Adrenal gland (tissue), 9 donors: ENCODE measurements at regions not wholly inside any gene's neighbourhood (a gene's known extent, or its start where the extent isn't known, plus 50 kb on each side); places are given as distances from the start of the nearest gene placed in this dataset.

ENCODE experiments used
- DNase-seq, 7 donors: peaks; one replicate each; pipeline ENCODE4 v3.0.0-alpha.2; 2019 to 2020
- H3K27ac ChIP-seq, 5 donors: fragments of 200-600 bp; sonication (generic) in 4 of 5; 1 replicate in 3 of 5; 2 replicates in 2 of 5; pipeline versions ENCODE4 v1.5.1 to v1.8.0; 2016 to 2020; ENCODE audit warnings: mild to moderate bottlenecking in 1 of 5
- H3K27me3 ChIP-seq: fragments of 200-600 bp; 2 replicates; pipeline ENCODE4 v1.8.0; 2021
- H3K36me3 ChIP-seq, 2 donors: fragments of 200-600 bp; replicated peaks in 1 of 2; 1 replicate in 1 of 2; 2 replicates in 1 of 2; pipeline versions ENCODE4 v1.5.1 to v1.8.0; 2018 to 2022
- H3K4me1 ChIP-seq, 2 donors: fragments of 200-600 bp; replicated peaks in 1 of 2; 1 replicate in 1 of 2; 2 replicates in 1 of 2; pipeline versions ENCODE4 v1.5.1 to v1.8.0; 2018 to 2021
- H3K4me3 ChIP-seq, 4 donors: fragments of 200-600 bp; sonication (generic) in 3 of 4; one replicate each; pipeline ENCODE4 v1.5.1; 2016 to 2018
- H3K9me3 ChIP-seq, 3 donors: fragments of 200-600 bp; sonication (generic) in 1 of 3; replicated peaks in 1 of 3; 1 replicate in 2 of 3; 2 replicates in 1 of 3; pipeline versions ENCODE4 v1.5.1 to v1.8.0; 2016 to 2021
- POLR2A ChIP-seq, 2 donors: fragments of 450-650 bp; IDR thresholded peaks; one replicate each; pipeline ENCODE4 v1.6.1; 2017; ENCODE audit warnings: antibody characterized with exemption in 2 of 2, mild to moderate bottlenecking in 2 of 2, moderate library complexity in 1 of 2
- WGBS, 4 donors: extraction: QIAGEN DNeasy Blood & Tissue Kit in 2 of 4; methylation state at CpG; one replicate each; pipeline versions ENCODE4 v1.1.5 to v1.1.7; 2013 to 2017; 5-methylcytosine and 5-hydroxymethylcytosine counted together
- intact Hi-C, 2 donors: fragments of 100-400 bp; cut with DNase I; formaldehyde crosslinking; loops; one replicate each; pipeline versions ENCODE4 v1.14.1 to v1.15.0; 2022 to 2023
- TF ChIP-seq, protein P1 (sequence below), 6 experiments: fragments of 450-650 bp in 4 of 6; fragments of 200-600 bp in 2 of 6; sonication (generic) in 1 of 6; IDR thresholded peaks; 1 replicate in 5 of 6; 2 replicates in 1 of 6; pipeline versions ENCODE4 v1.5.1 to v1.8.0; 2016 to 2021; ENCODE audit warnings: antibody characterized with exemption in 6 of 6, mild to moderate bottlenecking in 2 of 6, moderate library complexity in 1 of 6
- donor health status: healthy with polysubstance abuse.
- donor health status: Bipolar disorder and iron deficiency.
- donor health status: DM: yes; HTN: yes; CAD: no.
- donor health status: DM: no; HTN: no; CAD: no.
- donor health status: DM: no; HTN: no; CAD: no.

DNA sequence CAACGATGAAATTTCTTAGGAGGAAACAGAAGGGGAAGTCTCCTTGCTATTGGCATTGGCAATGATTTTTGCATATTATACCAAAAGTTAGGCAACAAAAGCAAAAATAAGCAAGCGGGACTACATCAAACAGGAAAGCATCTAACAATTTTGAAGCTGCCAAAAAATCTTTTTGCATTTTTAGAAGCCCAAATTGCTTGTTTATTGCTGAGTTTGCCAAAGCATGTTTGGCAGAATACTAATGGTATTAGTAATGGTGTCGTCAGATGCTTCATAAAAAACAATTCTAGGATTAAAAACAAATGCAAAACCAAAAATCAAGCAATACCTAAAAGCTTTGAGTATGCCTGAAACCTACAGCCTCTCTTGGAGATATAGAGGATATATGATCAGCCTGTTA, 80.0 kb downstream of the GALR1 start:
- Histone ChIP-seq H3K4me1 (no peaks in the 10 kb centered on the region), H3K4me3 (no peak overlapping the region), H3K36me3 (no peaks in the 10 kb centered on the region), H3K9me3 (no peaks in the 10 kb centered on the region), H3K27ac (no peak overlapping the region), H3K27me3 (no peaks in the 10 kb centered on the region)
- no peak for TF ChIP-seq POLR2A (IDR thresholded peaks at IDR 0.05)
- TF ChIP-seq, protein P1, sequence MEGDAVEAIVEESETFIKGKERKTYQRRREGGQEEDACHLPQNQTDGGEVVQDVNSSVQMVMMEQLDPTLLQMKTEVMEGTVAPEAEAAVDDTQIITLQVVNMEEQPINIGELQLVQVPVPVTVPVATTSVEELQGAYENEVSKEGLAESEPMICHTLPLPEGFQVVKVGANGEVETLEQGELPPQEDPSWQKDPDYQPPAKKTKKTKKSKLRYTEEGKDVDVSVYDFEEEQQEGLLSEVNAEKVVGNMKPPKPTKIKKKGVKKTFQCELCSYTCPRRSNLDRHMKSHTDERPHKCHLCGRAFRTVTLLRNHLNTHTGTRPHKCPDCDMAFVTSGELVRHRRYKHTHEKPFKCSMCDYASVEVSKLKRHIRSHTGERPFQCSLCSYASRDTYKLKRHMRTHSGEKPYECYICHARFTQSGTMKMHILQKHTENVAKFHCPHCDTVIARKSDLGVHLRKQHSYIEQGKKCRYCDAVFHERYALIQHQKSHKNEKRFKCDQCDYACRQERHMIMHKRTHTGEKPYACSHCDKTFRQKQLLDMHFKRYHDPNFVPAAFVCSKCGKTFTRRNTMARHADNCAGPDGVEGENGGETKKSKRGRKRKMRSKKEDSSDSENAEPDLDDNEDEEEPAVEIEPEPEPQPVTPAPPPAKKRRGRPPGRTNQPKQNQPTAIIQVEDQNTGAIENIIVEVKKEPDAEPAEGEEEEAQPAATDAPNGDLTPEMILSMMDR (IDR thresholded peaks at IDR 0.05) = no peak
- DNase-seq = no peak
- 63 to 80% (median 70%) methylated on average over 3 of the region's 3 CpGs for WGBS, 4 donors
- intact Hi-C loops = no loop called here

DNA sequence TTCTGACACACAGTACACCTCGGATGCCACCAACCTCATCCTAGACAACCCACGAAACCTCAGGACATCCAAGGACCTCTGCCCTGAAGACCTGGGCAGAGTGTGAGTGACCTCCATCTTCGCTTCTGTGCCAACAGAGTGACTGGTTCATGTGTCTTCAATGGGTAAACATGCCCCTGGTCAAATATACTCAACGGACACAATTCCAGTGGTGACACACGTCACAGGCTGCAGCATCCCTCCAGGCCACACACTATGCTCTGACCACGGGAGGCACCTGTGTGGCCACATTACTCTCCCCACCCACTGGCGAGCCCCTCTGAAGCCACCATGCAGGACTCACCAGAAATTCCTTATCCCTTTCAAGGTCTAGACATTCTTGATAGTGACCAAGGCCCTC, 85.2 kb downstream of the GALR1 start:
- no peak for TF ChIP-seq POLR2A (IDR thresholded peaks at IDR 0.05)
- TF ChIP-seq, protein P1 (IDR thresholded peaks at IDR 0.05) = no peak
- Histone ChIP-seq H3K27me3 (no peaks in the 10 kb centered on the region), H3K36me3 (no peaks in the 10 kb centered on the region), H3K4me3 (no peak overlapping the region), H3K27ac (no peak overlapping the region), H3K9me3 (no peaks in the 10 kb centered on the region), H3K4me1 (no peaks in the 10 kb centered on the region)
- no peak for DNase-seq
- WGBS, 4 donors = 66 to 75% (median 70%) methylated on average over 7 of the region's 7 CpGs
- intact Hi-C loops = no loop called here

DNA sequence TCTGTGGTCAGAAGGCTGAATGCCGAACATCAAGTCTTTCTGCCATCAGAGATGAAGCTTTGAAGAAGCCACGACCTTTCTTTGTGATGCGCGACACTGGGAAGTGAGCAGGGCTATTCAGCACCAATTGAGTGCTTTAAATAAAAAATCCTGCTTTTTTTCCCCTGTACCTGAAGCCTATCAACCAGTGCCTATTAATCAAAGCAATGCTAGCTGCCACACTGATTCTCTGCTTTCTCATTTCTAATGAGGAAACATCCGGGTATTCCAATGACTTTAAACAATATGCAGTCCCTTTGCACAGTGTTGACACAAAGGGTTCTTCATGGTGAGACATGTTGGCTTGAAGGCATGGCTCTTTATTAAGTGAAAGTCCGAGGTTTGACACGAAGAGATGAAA, 88.0 kb downstream of the GALR1 start:
- no peak overlapping the region for H3K4me3 ChIP-seq
- 56 to 64% (median 59%) methylated on average over 7 of the region's 7 CpGs for WGBS, 4 donors
- H3K36me3 ChIP-seq = no peaks in the 10 kb centered on the region
- H3K4me1 ChIP-seq = no peaks in the 10 kb centered on the region
- H3K9me3 ChIP-seq = no peaks in the 10 kb centered on the region
- intact Hi-C loops = no loop called here
- no peak overlapping the region for H3K27ac ChIP-seq
- no peaks in the 10 kb centered on the region for H3K27me3 ChIP-seq
- DNase-seq = no peak
- TF ChIP-seq POLR2A (IDR thresholded peaks at IDR 0.05) = no peak
- TF ChIP-seq, protein P1 (IDR thresholded peaks at IDR 0.05) = no peak

DNA sequence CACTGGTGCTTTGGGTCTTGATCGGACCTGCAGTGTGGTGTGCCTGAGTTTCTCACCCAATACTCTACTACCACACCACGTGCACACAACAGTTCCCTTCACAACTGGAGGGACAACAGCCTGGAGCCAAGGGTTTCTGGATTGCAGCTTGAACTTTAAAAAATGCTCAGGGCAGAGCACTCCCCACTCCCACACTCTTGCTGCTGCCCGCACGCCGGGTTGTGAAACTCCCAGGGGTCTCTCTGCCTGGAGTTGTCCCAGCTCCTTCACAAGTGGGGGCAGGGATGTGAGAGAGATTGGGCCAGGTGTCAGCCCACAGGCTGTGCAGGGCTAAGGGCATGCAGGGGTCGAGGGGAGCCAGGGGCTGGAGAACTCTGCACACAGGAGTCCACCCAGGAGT, 89.4 kb downstream of the GALR1 start:
- H3K4me1 ChIP-seq = no peaks in the 10 kb centered on the region
- intact Hi-C loops = no loop called here
- H3K36me3 ChIP-seq = no peaks in the 10 kb centered on the region
- no peaks in the 10 kb centered on the region for H3K9me3 ChIP-seq
- no peak overlapping the region for H3K27ac ChIP-seq
- no peak overlapping the region for H3K4me3 ChIP-seq
- H3K27me3 ChIP-seq = no peaks in the 10 kb centered on the region
- WGBS, 4 donors = 24 to 52% (median 40%) methylated on average over 2 to 6 of the region's 6 CpGs
- TF ChIP-seq, protein P1 (IDR thresholded peaks at IDR 0.05) = no peak
- TF ChIP-seq POLR2A (IDR thresholded peaks at IDR 0.05) = no peak
- peak in 1 of 7 donors; percentile 27 for DNase-seq
